Lung (tissue), 11 donors: ENCODE measurements at regions not wholly inside any gene's neighbourhood (a gene's known extent, or its start where the extent isn't known, plus 50 kb on each side); places are given as distances from the start of the nearest gene placed in this dataset.
A peak's percentile ranks its signal among the peaks of the same experiment; 100 is the strongest.

ENCODE experiments used
- ATAC-seq: fragments of 200-7000 bp; cut with Tn5 transposase; one replicate; pipeline ENCODE4 v1.9.1; 2020; ENCODE audit warnings: moderate number of reproducible peaks; ENCODE audit not compliant: insufficient read depth, low FRiP score
- DNase-seq, 3 donors: peaks; one replicate each; pipeline ENCODE4 v3.0.0-alpha.2; 2013 to 2017
- H3K27ac ChIP-seq, 2 donors: one replicate each; pipeline ENCODE4 v1.5.1; 2013; ENCODE audit warnings: mild to moderate bottlenecking in 2 of 2, moderate library complexity in 2 of 2, control low read depth in 1 of 2, inconsistent platforms in 1 of 2, low read depth in 1 of 2, low read length in 1 of 2
- H3K27me3 ChIP-seq, 3 donors: one replicate each; pipeline ENCODE4 v1.5.1; 2013; ENCODE audit warnings: low read length in 2 of 3; ENCODE audit not compliant: control insufficient read depth in 3 of 3, insufficient read depth in 3 of 3
- H3K36me3 ChIP-seq, 4 donors: one replicate each; pipeline ENCODE4 v1.5.1; 2013; ENCODE audit warnings: low read length in 4 of 4, mild to moderate bottlenecking in 1 of 4, moderate library complexity in 1 of 4; ENCODE audit not compliant: control insufficient read depth in 4 of 4, insufficient read depth in 4 of 4
- H3K4me1 ChIP-seq, 5 donors: one replicate each; pipeline ENCODE4 v1.5.1; 2013; ENCODE audit warnings: low read length in 5 of 5, mild to moderate bottlenecking in 2 of 5, moderate library complexity in 1 of 5; ENCODE audit not compliant: control insufficient read depth in 5 of 5, insufficient read depth in 5 of 5
- H3K4me3 ChIP-seq: one replicate; pipeline ENCODE4 v1.5.1; 2013; ENCODE audit warnings: mild to moderate bottlenecking, control low read depth, moderate library complexity
- H3K9ac ChIP-seq, 2 donors: one replicate each; pipeline ENCODE4 v1.5.1; 2013; ENCODE audit warnings: low read length in 2 of 2, control low read depth in 1 of 2; ENCODE audit not compliant: insufficient read depth in 1 of 2
- H3K9me3 ChIP-seq, 4 donors: one replicate each; pipeline ENCODE4 v1.5.1; 2013; ENCODE audit warnings: low read length in 3 of 4, mild to moderate bottlenecking in 1 of 4, moderate library complexity in 1 of 4; ENCODE audit not compliant: control insufficient read depth in 4 of 4, insufficient read depth in 3 of 4
- CTCF ChIP-seq: IDR thresholded peaks from 2 replicates; pipeline ENCODE4 v1.5.1; 2012; ENCODE audit warnings: mild to moderate bottlenecking; ENCODE audit errors: control extremely low read depth, extremely low read depth
- WGBS, 2 donors: extraction: QIAGEN DNeasy Blood & Tissue Kit; methylation state at CpG; one replicate each; pipeline ENCODE4 v1.1.7; 2013; 5-methylcytosine and 5-hydroxymethylcytosine counted together
- donor health status: control.
- donor health status: control.
- donor health status: Bipolar disorder and iron deficiency.
- donor health status: healthy.
- donor health status: DM: yes; HTN: yes; CAD: no.

GRCh38 chr10:69714572-69714971, 84.5 kb downstream of the FAM241B start:
- ATAC-seq (no peak), DNase-seq (no peak)
- Histone ChIP-seq H3K4me1 (peaks cover 0 to 6% (median 0%) of the 10 kb centered on the region in 5 donors), H3K27ac (no peak overlapping the region), H3K9ac (no peak overlapping the region), H3K36me3 (no peaks in the 10 kb centered on the region), H3K9me3 (no peaks in the 10 kb centered on the region), H3K4me3 (no peak overlapping the region), H3K27me3 (no peaks in the 10 kb centered on the region)
- no peak for TF ChIP-seq CTCF
- WGBS, 2 donors = 94 to 96% methylated on average over 4 of the region's 4 CpGs

- no peak overlapping the region for H3K27ac ChIP-seq
- ATAC-seq (no peak), DNase-seq (peak in 2 of 3 donors; percentile 45 to 61)
- no peak for TF ChIP-seq CTCF
- no peaks in the 10 kb centered on the region for H3K36me3 ChIP-seq
- WGBS, 2 donors = 77 to 80% methylated on average over 11 of the region's 11 CpGs
- peaks cover 0 to 5% (median 0%) of the 10 kb centered on the region in 5 donors for H3K4me1 ChIP-seq
- no peaks in the 10 kb centered on the region for H3K9me3 ChIP-seq
- no peaks in the 10 kb centered on the region for H3K27me3 ChIP-seq
- no peak overlapping the region for H3K9ac ChIP-seq
- no peak overlapping the region for H3K4me3 ChIP-seq
Observed at GRCh38 chr10:69715156-69715898, 85.3 kb downstream of the FAM241B start.

GRCh38 chr10:69715899-69716606, 85.7 kb upstream of the COL13A1 start:
- Histone ChIP-seq H3K9ac (no peak overlapping the region), H3K27me3 (no peaks in the 10 kb centered on the region), H3K27ac (no peak overlapping the region), H3K4me1 (no peaks in the 10 kb centered on the region), H3K4me3 (no peak overlapping the region), H3K9me3 (no peaks in the 10 kb centered on the region), H3K36me3 (no peaks in the 10 kb centered on the region)
- ATAC-seq (no peak), DNase-seq (no peak)
- no peak for TF ChIP-seq CTCF
- 81 to 84% methylated on average over 13 of the region's 13 CpGs for WGBS, 2 donors
